ENCODE measurements at regions not wholly inside any gene's neighbourhood (a gene's known extent, or its start where the extent isn't known, plus 50 kb on each side); places are given as distances from the start of the nearest gene placed in this dataset.

- no peaks in the 10 kb centered on the region for H3K4me1 ChIP-seq (replicated peaks in 1 of 2; ENCODE audit: control insufficient read depth in 2 of 2, insufficient read depth in 2 of 2, low read length in 2 of 2)
- FAIRE-seq (no peak), ATAC-seq (no peak), DNase-seq (ENCODE audit: extremely low read depth in 1 of 4, low spot score in 3 of 4) (no peak)
- H3K79me2 ChIP-seq (ENCODE audit: control insufficient read depth, insufficient read depth, low read length), result no peaks in the 10 kb centered on the region
- H3K9me1 ChIP-seq (ENCODE audit: control insufficient read depth, insufficient read depth, low read length), result no peaks in the 10 kb centered on the region
- H3K9ac ChIP-seq (ENCODE audit: insufficient read depth in 1 of 2, low read depth in 2 of 2, low read length in 2 of 2), result no peak overlapping the region
- BruUV-seq (replicated peaks), result no TSS peak
- CTCF ChIA-PET (ENCODE audit: low intra/inter-chr PET ratio), result no interaction called here
- POLR2A ChIA-PET, result no interaction called here
- H3K36me3 ChIP-seq (ENCODE audit: control insufficient read depth, insufficient read depth, low read length), result no peaks in the 10 kb centered on the region
- in situ Hi-C loops (cut with MboI) (no loop called here), intact Hi-C loops (cut with micrococcal nuclease) (no loop called here)
- H3K4me3 ChIP-seq, result no peak overlapping the region
- no peak overlapping the region for H3K27ac ChIP-seq (ENCODE audit: extremely low read depth, low read depth, low read length)
- no peak overlapping the region for H3K4me2 ChIP-seq (ENCODE audit: insufficient read depth, low read length)
- H3K9me3 ChIP-seq (replicated peaks; ENCODE audit: control insufficient read depth, insufficient read depth, low read depth, low read length), result no peaks in the 10 kb centered on the region
- no peaks in the 10 kb centered on the region for H3K27me3 ChIP-seq (ENCODE audit: control insufficient read depth in 2 of 2, insufficient read depth in 2 of 2, low read length in 2 of 2)
- no peak overlapping the region for H2AFZ ChIP-seq (ENCODE audit: low read depth, low read length)
- H4K20me1 ChIP-seq (replicated peaks; ENCODE audit: control insufficient read depth, insufficient read depth, low read length), result no peaks in the 10 kb centered on the region
- no peak for TF ChIP-seq POLR3G (IDR thresholded peaks at IDR 0.05; ENCODE audit: extremely low read depth, insufficient read length, insufficient replicate concordance)
- TF ChIP-seq NELFE (IDR thresholded peaks at IDR 0.05; ENCODE audit: insufficient read depth, insufficient read length), result no peak
- TF ChIP-seq CREB3 (tag; conservative IDR thresholded peaks at IDR 0.05; ENCODE audit: low read depth), result no peak
- TF ChIP-seq ADNP (tag; IDR thresholded peaks at IDR 0.05), result no peak
- no peak for TF ChIP-seq NR2C1 (IDR thresholded peaks at IDR 0.05)
- no peak for TF ChIP-seq NR2C1 (tag; IDR thresholded peaks at IDR 0.05)
- no peak for TF ChIP-seq PPARD (CRISPR knock-in tag; IDR thresholded peaks at IDR 0.05)
- no peak for TF ChIP-seq DMBX1 (CRISPR knock-in tag; IDR thresholded peaks at IDR 0.05; ENCODE audit: borderline replicate concordance)
- TF ChIP-seq ZFX (CRISPR knock-in tag; IDR thresholded peaks at IDR 0.05), result no peak
- no peak for TF ChIP-seq KLF6 (CRISPR knock-in tag; IDR thresholded peaks at IDR 0.05; ENCODE audit: borderline replicate concordance)
- TF ChIP-seq ETV1 (tag; conservative IDR thresholded peaks at IDR 0.05; ENCODE audit: low read depth), result no peak
- no peak for TF ChIP-seq ZNF592 (IDR thresholded peaks at IDR 0.05)
- no peak for TF ChIP-seq ZNF785 (CRISPR knock-in tag; IDR thresholded peaks at IDR 0.05)
- TF ChIP-seq CEBPZ (IDR thresholded peaks at IDR 0.05; ENCODE audit: borderline replicate concordance, low read depth, low read length), result no peak
- no peak for TF ChIP-seq CREBBP (IDR thresholded peaks at IDR 0.05; ENCODE audit: low read depth, low read length)
- no peak for TF ChIP-seq XRCC5 (IDR thresholded peaks at IDR 0.05; ENCODE audit: low read depth, low read length)
- TF ChIP-seq PYGO2 (tag; IDR thresholded peaks at IDR 0.05), result no peak
Measured at GRCh38 chrX:78514852-78515251, 144.3 kb downstream of the RTL3 start.

Data from K562 (cell line).